GM12892 (cell line): ENCODE measurements at regions not wholly inside any gene's neighbourhood (a gene's known extent, or its start where the extent isn't known, plus 50 kb on each side); places are given as distances from the start of the nearest gene placed in this dataset.

ENCODE experiments used
- POLR2A ChIP-seq: IDR thresholded peaks from 2 replicates; pipeline ENCODE4 v1.6.1; 2011; ENCODE audit warnings: low read depth, low read length, control low read depth
- POLR2AphosphoS5 ChIP-seq: IDR thresholded peaks from 2 replicates; pipeline ENCODE4 v1.6.1; 2011; ENCODE audit warnings: low read depth, low read length, control low read depth
- TAF1 ChIP-seq: IDR thresholded peaks from 2 replicates; pipeline ENCODE4 v1.6.1; 2011; ENCODE audit warnings: low read depth, mild to moderate bottlenecking, control low read depth, low read length, borderline replicate concordance

- TF ChIP-seq POLR2AphosphoS5 (no peak), POLR2A (no peak), TAF1 (no peak)
Observed at GRCh38 chr10:90342480-90342879, 515.4 kb downstream of the HTR7 start.
